Ovary (tissue), 7 donors: ENCODE measurements at regions not wholly inside any gene's neighbourhood (a gene's known extent, or its start where the extent isn't known, plus 50 kb on each side); places are given as distances from the start of the nearest gene placed in this dataset.

Experiments
- DNase-seq, 5 donors: peaks; one replicate each; pipeline ENCODE4 v3.0.0-alpha.2; 2019 to 2020
- H3K27ac ChIP-seq, 2 donors: fragments of 200-600 bp; one replicate each; pipeline versions ENCODE4 v1.5.1 to v1.8.0; 2019 to 2022
- H3K27me3 ChIP-seq: fragments of 200-600 bp; one replicate; pipeline ENCODE4 v1.8.0; 2022
- H3K36me3 ChIP-seq: fragments of 200-600 bp; sonication (generic); one replicate; pipeline ENCODE4 v1.5.1; 2019
- H3K4me1 ChIP-seq: one replicate; pipeline ENCODE4 v1.8.1; 2013; ENCODE audit warnings: mild to moderate bottlenecking, moderate library complexity; ENCODE audit not compliant: insufficient read depth
- H3K4me3 ChIP-seq: fragments of 200-600 bp; sonication (generic); one replicate; pipeline ENCODE4 v1.5.1; 2017
- H3K9me3 ChIP-seq, 2 donors: fragments of 200-600 bp in 1 of 2; sonication (generic) in 1 of 2; one replicate each; pipeline versions ENCODE4 v1.5.1 to v1.8.1; 2013 to 2019; ENCODE audit warnings: mild to moderate bottlenecking in 1 of 2, moderate library complexity in 1 of 2
- EP300 ChIP-seq: sonication (generic); formaldehyde crosslinking; IDR thresholded peaks from one replicate; pipeline ENCODE4 v1.6.1; 2017; ENCODE audit warnings: antibody characterized with exemption
- POLR2A ChIP-seq: fragments of 450-650 bp; IDR thresholded peaks from one replicate; pipeline ENCODE4 v1.6.1; 2017; ENCODE audit warnings: antibody characterized with exemption, mild to moderate bottlenecking, moderate library complexity
- WGBS, 3 donors: extraction: QIAGEN DNeasy Blood & Tissue Kit in 1 of 3; methylation state at CpG; one replicate each; pipeline versions ENCODE4 v1.1.5 to v1.1.7; 2013 to 2017; 5-methylcytosine and 5-hydroxymethylcytosine counted together
- intact Hi-C, 4 donors: fragments of 100-400 bp; cut with DNase I; formaldehyde crosslinking; loops; one replicate each; pipeline versions ENCODE4 v1.11.0 to v1.15.1; 2022 to 2023
- TF ChIP-seq, protein P1 (sequence below), 3 donors: fragments of 450-650 bp in 2 of 3; fragments of 200-600 bp in 1 of 3; IDR thresholded peaks; one replicate each; pipeline versions ENCODE4 v1.5.1 to v1.8.0; 2016 to 2022; ENCODE audit warnings: antibody characterized with exemption in 3 of 3, mild to moderate bottlenecking in 1 of 3
- donor health status: DM: no; HTN: no; CAD: no; lungs with moderate emphysema.
- donor health status: DM: no; HTN: no; CAD: no.
- donor health status: Bipolar disorder and iron deficiency.
- donor health status: DM: no; HTN: no; CAD: no.
- donor health status: DM: yes; HTN: yes; CAD: no.

GRCh38 chr3:104548401-104548800 is 818.3 kb upstream of the ALCAM start:
- Histone ChIP-seq H3K9me3 (no peaks in the 10 kb centered on the region), H3K4me3 (no peak overlapping the region), H3K27me3 (no peaks in the 10 kb centered on the region), H3K27ac (peak overlapping the region in 1 of 2 donors; percentile 14), H3K4me1 (peaks cover 1% of the 10 kb centered on the region), H3K36me3 (no peaks in the 10 kb centered on the region)
- no peak for DNase-seq
- intact Hi-C loops: no loop called here
- WGBS, 3 donors: 70 to 93% (median 82%) methylated on average over 8 of the region's 8 CpGs
- TF ChIP-seq, protein P1, sequence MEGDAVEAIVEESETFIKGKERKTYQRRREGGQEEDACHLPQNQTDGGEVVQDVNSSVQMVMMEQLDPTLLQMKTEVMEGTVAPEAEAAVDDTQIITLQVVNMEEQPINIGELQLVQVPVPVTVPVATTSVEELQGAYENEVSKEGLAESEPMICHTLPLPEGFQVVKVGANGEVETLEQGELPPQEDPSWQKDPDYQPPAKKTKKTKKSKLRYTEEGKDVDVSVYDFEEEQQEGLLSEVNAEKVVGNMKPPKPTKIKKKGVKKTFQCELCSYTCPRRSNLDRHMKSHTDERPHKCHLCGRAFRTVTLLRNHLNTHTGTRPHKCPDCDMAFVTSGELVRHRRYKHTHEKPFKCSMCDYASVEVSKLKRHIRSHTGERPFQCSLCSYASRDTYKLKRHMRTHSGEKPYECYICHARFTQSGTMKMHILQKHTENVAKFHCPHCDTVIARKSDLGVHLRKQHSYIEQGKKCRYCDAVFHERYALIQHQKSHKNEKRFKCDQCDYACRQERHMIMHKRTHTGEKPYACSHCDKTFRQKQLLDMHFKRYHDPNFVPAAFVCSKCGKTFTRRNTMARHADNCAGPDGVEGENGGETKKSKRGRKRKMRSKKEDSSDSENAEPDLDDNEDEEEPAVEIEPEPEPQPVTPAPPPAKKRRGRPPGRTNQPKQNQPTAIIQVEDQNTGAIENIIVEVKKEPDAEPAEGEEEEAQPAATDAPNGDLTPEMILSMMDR (IDR thresholded peaks at IDR 0.05): no peak
- TF ChIP-seq EP300: no peak
- TF ChIP-seq POLR2A: no peak

DNA sequence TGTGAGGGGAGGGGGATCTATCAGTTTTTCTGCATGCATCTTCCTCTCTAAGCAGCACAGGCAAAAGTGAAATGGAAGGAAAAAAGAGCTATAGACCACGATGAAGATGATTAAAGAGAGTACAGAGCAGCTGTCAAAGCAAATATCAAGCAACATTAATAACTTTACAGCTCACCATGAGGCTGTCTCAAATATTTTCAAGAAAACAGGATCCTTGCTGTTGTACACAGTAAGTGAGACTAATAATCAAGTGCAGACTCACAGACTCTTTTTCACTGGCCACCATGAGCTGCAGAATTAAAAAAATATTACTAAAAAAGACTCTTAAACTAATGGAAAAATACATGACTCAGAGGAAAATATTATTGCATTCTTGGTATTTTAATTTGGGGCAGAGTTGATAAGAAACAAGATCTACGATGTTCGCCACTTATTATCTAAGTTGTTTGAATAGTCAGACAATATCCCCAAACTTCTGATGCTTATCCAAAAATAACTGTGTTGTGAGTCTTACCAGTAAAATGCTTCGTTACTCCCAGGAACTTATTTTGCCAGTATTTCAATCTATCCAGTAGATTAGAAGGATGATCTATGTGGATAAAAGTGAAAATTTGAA is 817.5 kb upstream of the ALCAM start:
- intact Hi-C loops: no loop called here
- Histone ChIP-seq H3K4me1 (peaks cover 1% of the 10 kb centered on the region), H3K4me3 (no peak overlapping the region), H3K9me3 (no peaks in the 10 kb centered on the region), H3K27me3 (no peaks in the 10 kb centered on the region), H3K36me3 (no peaks in the 10 kb centered on the region), H3K27ac (peak overlapping the region in 1 of 2 donors; percentile 14)
- TF ChIP-seq, protein P1 (IDR thresholded peaks at IDR 0.05): no peak
- TF ChIP-seq EP300 (no peak), POLR2A (no peak)
- 7 to 12% (median 8%) methylated on average over 4 of the region's 4 CpGs for WGBS, 3 donors
- no peak for DNase-seq

DNA sequence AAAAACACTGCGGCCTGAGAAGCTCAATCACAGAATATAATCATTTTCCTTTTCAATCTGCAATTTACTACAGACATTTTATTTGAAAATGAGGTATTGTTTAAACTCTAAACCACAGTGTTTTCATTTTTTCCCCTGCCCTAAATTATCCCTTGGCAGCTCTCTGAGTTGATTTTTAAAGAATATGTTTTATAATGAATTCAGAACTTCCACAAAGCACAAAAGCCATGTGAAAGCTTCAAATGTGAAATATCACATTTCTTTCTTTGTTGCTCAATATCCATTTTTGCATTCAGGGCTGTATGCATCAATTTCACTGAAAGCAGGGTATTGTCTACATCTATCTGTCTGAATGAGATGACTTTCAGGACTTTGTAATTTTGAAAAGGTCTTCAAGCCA is 813.6 kb upstream of the ALCAM start:
- intact Hi-C loops: no loop called here

GRCh38 chr3:104554425-104554824 is 812.3 kb upstream of the ALCAM start:
- no peaks in the 10 kb centered on the region for H3K9me3 ChIP-seq
- peaks cover 1% of the 10 kb centered on the region for H3K4me1 ChIP-seq
- no peaks in the 10 kb centered on the region for H3K27me3 ChIP-seq
- 95 to 97% (median 97%) methylated on average over 4 of the region's 4 CpGs for WGBS, 3 donors
- no peak for DNase-seq
- no peaks in the 10 kb centered on the region for H3K36me3 ChIP-seq
- H3K4me3 ChIP-seq: no peak overlapping the region
- no peak overlapping the region for H3K27ac ChIP-seq
- TF ChIP-seq, protein P1 (IDR thresholded peaks at IDR 0.05): no peak
- TF ChIP-seq POLR2A: no peak
- intact Hi-C loops: no loop called here

More for the DNA sequence above, 813.6 kb upstream of the ALCAM start:
- Histone ChIP-seq H3K4me3 (no peak overlapping the region), H3K4me1 (peaks cover 1% of the 10 kb centered on the region), H3K27ac (no peak overlapping the region), H3K9me3 (no peaks in the 10 kb centered on the region), H3K27me3 (no peaks in the 10 kb centered on the region), H3K36me3 (no peaks in the 10 kb centered on the region)
- DNase-seq: no peak
- TF ChIP-seq, protein P1 (IDR thresholded peaks at IDR 0.05): no peak
- no peak for TF ChIP-seq EP300
- TF ChIP-seq POLR2A: no peak
- 8 to 31% (median 23%) methylated on average over 1 of the region's 1 CpG for WGBS, 3 donors
